GM21528 (cell line): ENCODE measurements at regions not wholly inside any gene's neighbourhood (a gene's known extent, or its start where the extent isn't known, plus 50 kb on each side); places are given as distances from the start of the nearest gene placed in this dataset.
"Not testable (repeated sequence)": the region's sequence is repeated elsewhere in the genome, so short reads cannot be mapped to it uniquely, and the experiment has no call there.

ENCODE experiments used
- ATAC-seq: cut with Tn5 transposase; IDR thresholded peaks from one replicate; pipeline ENCODE4 v1.9.1; 2021; ENCODE audit warnings: mild to moderate bottlenecking, moderate library complexity; ENCODE audit not compliant: unreplicated experiment, low FRiP score

GRCh38 chr1:101128211-101128727, 102.7 kb upstream of the DPH5 start:
- ATAC-seq, result peak; percentile 92

GRCh38 chr1:101124405-101124804, 98.8 kb upstream of the DPH5 start:
- ATAC-seq, result no peak

GRCh38 chr1:101123904-101124303, 98.3 kb upstream of the DPH5 start:
- not testable (repeated sequence) for ATAC-seq

- ATAC-seq, result peak; percentile 83
These were observed 97.0 kb upstream of the DPH5 start for GRCh38 chr1:101122452-101123166.

GRCh38 chr1:101121975-101122374, 96.4 kb upstream of the DPH5 start:
- no peak for ATAC-seq

GRCh38 chr1:101121504-101121903, 95.9 kb upstream of the DPH5 start:
- no peak for ATAC-seq

- ATAC-seq, result no peak
These were observed 95.3 kb upstream of the DPH5 start for GRCh38 chr1:101120868-101121267.

- ATAC-seq, result no peak
These were observed 93.7 kb upstream of the DPH5 start for GRCh38 chr1:101119289-101119688.

- ATAC-seq, result no peak
These were observed 90.4 kb upstream of the DPH5 start for GRCh38 chr1:101116006-101116405.

- ATAC-seq, result no peak
These were observed 89.5 kb upstream of the DPH5 start for GRCh38 chr1:101115112-101115511.

GRCh38 chr1:101114128-101114527, 88.5 kb upstream of the DPH5 start:
- ATAC-seq, result not testable (repeated sequence)

- peak; percentile 94 for ATAC-seq
These were observed 86.6 kb upstream of the DPH5 start for GRCh38 chr1:101112051-101112780.

GRCh38 chr1:101111461-101111860, 85.9 kb upstream of the DPH5 start:
- ATAC-seq, result no peak

GRCh38 chr1:101109791-101110190, 84.2 kb upstream of the DPH5 start:
- no peak for ATAC-seq

GRCh38 chr1:101108111-101108500, 82.5 kb upstream of the DPH5 start:
- no peak for ATAC-seq

GRCh38 chr1:101107496-101108110, 82.0 kb upstream of the DPH5 start:
- ATAC-seq, result no peak

- ATAC-seq, result no peak
These were observed 80.3 kb upstream of the DPH5 start for GRCh38 chr1:101105877-101106276.

GRCh38 chr1:101102426-101103156, 77.0 kb upstream of the DPH5 start:
- ATAC-seq, result no peak

GRCh38 chr1:101101360-101101759, 75.8 kb upstream of the DPH5 start:
- ATAC-seq, result no peak

GRCh38 chr1:101100674-101101073, 75.1 kb upstream of the DPH5 start:
- no peak for ATAC-seq

- ATAC-seq, result no peak
These were observed 73.3 kb upstream of the DPH5 start for GRCh38 chr1:101098907-101099306.
